ENCODE measurements at regions not wholly inside any gene's neighbourhood (a gene's known extent, or its start where the extent isn't known, plus 50 kb on each side); places are given as distances from the start of the nearest gene placed in this dataset.

DNA sequence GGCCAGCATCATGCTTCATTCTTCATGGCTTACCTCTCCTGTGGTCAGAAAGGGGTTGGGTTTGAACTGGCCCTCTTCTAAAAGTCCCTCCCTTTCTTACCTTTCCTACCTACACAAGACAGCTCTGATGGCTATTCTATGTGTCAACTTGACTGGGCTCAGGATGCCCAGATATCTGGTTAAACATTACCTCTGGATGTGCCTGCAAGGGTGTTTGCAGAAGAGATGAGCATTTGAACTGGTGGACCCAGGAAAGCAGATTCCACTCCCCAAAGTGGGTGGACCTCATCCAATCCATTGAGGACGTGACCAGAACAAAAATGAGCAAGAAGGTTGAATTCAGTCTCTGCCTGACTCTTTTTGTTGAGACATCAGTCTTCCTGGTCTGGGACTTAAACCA is 79.0 kb upstream of the TCF7L2 start:
- no peak for DNase-seq (ENCODE audit: low read depth)
- no peak overlapping the region for H3K4me3 ChIP-seq (ENCODE audit: low read depth, low read length)

DNA sequence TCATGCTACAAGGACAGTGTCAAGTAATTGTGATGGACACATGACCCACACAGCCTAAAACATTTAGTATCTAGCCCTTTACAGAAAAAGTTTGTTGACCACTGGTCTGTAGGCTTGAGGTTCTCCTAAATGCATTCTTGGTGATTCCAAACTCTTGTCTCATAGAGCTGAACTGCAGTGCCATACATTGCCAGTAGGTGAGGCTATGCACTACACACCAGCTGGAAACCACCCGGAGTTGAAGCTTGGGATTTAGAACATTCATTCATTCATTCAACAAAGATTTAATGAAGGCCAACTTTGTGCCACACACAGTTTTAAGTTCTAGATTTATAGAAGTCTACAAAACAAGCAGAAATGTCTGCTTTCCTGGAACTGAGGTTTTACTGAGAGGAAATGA is 77.3 kb upstream of the TCF7L2 start:
- no peak for DNase-seq (ENCODE audit: low read depth)
- H3K4me3 ChIP-seq (ENCODE audit: low read depth, low read length), result no peak overlapping the region

DNA sequence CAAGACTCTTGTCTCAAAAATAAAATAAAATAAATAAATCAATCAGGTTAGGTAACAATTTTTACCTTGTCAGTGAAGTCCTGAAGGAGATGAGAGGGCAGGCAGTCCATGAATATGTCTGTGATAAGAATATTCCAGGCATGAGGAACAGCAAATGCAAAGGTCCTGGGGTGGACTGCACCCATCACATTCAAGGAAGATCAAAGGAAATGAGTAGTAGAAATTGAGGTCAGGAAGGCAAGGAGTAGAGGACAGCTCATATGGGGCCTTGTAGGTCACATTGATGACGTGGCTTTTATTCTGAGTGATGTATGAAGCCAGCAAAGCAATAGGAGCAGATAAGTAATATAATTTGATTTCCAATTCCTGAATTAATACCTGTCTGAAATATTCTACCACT is 76.5 kb upstream of the TCF7L2 start:
- DNase-seq (ENCODE audit: low read depth), result no peak
- no peak overlapping the region for H3K4me3 ChIP-seq (ENCODE audit: low read depth, low read length)

DNA sequence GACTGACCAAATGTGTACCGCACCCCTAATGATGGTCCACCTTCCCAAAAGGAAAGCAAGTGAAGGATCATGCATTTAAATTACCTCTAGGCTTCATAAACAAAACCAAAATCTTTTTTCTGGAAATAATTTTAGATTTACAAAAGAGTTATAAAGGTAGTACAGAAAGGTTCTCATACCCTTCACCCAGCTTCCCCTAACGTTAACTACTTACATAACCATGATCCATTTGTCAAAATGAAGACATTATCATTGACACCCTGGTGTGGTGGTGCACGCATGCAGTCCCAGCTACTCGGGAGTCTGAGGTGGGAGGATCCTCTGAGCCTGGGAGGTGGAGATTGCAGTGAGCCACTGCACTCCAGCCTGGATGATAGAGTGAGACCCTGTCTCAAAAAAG is 75.1 kb upstream of the TCF7L2 start:
- DNase-seq (ENCODE audit: low read depth), result no peak

DNA sequence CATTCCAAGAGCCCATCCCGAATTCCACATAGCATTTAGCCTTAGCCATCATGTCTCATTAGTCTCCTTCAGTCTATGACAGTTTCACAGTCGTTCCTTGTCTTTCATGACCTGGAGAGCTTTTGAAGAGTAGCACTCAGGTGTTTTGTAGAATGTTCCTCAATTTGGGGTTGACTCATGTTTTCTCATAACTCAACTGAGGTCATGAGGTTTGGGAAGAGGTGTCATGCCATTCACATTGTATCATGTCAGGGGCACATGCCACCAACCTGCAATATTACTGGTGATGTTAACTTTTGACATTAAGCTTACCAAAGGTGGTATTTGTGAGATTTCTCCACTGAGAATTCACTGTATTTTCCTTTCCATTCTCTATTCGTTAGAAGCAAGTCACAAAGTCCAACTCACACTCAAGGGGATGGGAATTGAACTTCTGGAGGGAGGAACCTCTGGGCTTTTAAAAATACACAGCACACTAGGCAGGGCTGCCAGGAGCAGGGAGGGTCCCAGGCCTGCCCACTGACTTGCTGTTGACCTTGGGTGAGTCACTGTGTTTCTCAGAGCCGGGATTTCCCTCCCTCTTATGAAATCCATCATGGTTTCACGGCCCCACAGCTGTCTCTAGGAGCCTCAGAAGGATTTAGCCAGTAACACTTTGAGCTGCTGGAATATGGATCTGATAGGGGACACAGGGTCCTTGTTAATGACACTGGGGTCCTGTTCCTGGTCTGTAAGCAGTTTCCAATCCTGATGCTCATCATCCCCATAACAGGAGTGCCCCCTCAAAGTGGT is 74.4 kb upstream of the TCF7L2 start:
- H3K4me3 ChIP-seq (ENCODE audit: low read depth, low read length), result no peak overlapping the region
- DNase-seq (ENCODE audit: low read depth), result peak; percentile 53

More for the DNA sequence above, 75.1 kb upstream of the TCF7L2 start:
- H3K4me3 ChIP-seq (ENCODE audit: low read depth, low read length), result no peak overlapping the region

DNA sequence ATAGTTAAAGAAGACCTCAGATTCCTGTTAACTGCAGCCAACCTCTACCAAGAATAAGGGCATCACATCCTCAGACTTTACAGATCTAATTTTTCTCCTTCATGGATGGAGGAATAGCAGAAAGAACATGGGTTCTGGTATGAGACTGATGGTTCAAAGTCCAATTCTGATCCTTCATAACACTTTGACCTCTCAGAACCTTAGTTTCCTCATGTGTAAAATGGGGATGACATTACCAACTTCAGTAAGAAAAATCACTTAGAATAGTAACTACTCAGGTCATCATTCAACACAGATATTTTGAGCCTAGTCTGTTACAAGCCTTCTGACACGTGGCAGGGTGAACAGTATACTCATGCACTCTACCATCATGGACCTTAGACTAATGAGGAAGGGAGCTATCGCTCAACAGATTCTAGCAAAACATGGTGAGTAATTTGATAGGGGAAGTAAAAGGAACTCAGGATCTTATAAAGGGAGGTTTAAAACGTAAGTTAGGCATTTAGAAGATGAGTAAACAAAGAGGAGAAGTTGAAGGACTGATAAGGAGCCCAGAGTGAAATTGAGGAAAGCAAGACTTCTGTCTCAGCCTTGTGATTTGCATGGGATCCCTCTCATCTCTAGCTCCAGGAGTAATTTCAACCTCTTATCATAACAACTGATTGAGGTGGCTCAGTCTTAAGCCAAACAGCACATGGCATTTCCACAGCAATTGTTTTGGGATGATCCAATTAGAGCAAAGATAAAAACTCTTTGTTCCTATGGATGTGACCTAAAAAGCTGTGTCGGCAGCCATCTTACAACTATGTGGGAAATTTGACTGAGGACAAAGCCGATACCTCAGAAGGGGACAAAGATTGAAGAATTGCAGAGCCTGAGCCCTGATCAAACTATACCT is 69.2 kb upstream of the TCF7L2 start:
- no peak overlapping the region for H3K4me3 ChIP-seq (ENCODE audit: low read depth, low read length)
- DNase-seq (ENCODE audit: low read depth), result no peak

DNA sequence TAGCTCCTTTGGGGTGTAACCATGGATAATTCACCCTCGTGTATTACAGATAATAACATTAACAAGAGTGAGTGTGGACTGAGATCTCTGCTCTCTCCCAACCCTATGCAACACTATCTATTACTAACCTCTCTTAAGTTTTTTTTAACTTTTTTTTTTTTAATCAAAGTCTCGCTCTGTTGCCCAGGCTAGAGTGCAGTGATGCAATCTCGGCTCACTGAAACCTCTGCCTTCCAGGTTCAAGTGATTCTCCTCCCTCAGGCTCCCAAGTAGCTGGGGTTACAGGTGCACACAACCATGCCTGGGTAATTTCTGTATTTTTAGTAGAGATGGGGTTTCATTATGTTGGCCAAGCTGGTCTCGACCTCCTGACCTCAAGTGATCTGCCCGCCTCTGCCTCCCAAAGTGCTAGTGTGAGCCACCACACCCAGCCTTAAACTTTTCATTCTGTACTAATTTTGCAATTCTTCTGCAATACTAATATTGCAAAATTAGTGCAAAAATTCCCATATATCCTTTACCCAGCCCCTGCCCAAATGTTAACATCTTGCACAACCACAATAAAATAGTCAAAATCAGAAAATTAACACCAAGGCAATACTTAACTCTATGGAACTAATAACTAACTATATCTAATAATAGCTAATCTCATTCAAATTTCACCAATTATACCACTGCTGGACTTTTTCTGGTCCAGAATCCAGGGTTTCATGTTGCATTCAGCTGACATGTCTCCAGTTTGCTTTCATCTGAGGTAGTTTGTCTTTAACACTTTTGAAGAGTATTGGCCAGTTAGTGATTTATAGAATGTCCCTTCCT is 66.5 kb upstream of the TCF7L2 start:
- DNase-seq (ENCODE audit: low read depth), result no peak
- H3K4me3 ChIP-seq (ENCODE audit: low read depth, low read length), result no peak overlapping the region

DNA sequence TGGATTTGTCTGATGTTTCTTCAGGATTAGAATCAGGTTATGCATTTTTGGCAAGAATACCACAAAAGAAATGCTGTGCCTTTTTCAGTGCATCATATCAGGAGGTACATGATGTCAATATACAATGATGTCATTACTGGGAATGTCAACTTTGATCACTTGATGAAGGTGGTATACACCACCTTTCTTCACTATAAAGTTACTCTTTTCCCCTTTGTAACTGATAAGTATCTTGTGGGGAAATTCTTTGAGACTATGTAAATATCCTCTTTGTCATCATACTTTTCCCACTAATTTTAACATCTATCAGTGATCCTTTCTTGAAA is 65.9 kb upstream of the TCF7L2 start:
- DNase-seq (ENCODE audit: low read depth), result no peak
- H3K4me3 ChIP-seq (ENCODE audit: low read depth, low read length), result no peak overlapping the region

DNA sequence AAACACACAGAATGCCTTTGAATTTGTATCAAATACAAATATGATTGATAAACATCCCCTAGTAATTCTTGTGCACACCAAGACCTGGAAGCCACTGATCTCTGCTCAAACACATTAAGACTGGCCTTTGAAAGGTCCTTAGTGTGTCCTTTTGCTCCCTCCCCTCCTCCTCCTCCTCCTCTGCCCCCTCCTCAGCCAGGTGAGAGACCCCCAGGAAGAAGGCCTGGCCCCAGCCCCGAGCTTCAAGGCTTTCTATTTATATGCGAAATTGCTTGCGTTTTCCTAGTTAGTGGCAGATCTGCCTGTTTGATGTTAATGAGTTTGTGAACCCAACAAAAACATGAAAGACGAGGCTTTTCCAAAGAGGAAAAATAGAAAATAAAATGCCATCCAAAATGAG is 63.6 kb upstream of the TCF7L2 start:
- H3K4me3 ChIP-seq (ENCODE audit: low read depth, low read length), result no peak overlapping the region
- no peak for DNase-seq (ENCODE audit: low read depth)

DNA sequence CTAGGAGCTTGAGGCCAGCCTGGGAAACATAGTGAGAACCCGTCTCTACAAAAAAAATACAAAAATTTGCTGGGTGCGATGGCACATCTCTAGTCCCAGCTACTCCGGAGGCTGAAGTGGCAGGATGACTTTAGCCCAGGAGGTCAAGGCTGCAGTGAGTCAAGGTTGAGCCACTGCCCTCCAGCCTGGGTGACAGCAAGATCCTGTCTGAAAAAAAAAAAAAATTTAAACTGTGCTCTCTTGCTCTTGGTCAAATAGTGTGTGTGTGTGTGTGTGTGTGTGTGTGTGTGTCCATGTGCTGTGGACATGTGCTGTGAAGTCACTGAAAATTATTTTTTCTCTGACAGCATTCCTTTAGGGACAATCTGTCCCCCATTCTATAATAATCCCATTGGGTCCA is 62.1 kb upstream of the TCF7L2 start:
- no peak overlapping the region for H3K4me3 ChIP-seq (ENCODE audit: low read depth, low read length)
- no peak for DNase-seq (ENCODE audit: low read depth)

DNA sequence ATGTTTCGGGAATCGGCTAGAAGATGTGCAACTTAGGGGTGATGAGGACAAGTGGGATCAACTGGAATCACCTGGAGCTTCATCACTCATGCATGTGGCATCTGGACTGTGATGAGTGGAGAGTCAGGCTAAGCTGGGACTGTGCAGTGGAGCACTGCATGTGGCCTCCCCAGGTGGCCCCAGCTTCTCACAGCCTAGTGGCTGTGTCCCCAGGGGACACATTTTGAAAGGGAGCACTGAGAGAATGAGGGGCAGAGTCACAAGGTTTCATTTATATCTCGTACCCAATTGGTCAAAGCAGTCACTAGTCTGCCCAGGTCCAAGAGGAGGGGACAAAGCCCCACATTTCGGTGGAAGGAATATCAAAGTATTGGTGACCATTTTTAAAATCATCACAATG is 54.8 kb upstream of the TCF7L2 start:
- no peak for DNase-seq (ENCODE audit: low read depth)
- no peak overlapping the region for H3K4me3 ChIP-seq (ENCODE audit: low read depth, low read length)

DNA sequence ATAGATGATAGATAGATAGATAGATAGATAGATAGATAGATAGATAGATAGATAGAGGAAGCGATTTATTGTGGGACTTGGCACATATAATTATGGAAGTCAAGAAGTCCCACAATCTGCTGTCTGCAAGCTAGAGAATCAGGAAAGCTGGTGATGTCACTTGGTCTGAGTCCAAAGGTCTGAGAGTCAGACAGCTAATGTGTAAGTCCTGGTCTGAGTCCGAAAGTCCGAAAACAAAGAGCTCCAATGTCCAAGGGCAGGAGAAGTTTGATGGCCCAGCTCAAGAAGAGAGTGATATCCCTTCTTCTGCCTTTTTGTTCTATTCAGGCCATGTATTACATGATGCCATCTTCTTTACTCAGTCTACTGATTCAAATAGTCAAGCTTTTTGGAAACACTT is 53.8 kb upstream of the TCF7L2 start:
- no peak overlapping the region for H3K4me3 ChIP-seq (ENCODE audit: low read depth, low read length)
- DNase-seq (ENCODE audit: low read depth), result no peak

DNA sequence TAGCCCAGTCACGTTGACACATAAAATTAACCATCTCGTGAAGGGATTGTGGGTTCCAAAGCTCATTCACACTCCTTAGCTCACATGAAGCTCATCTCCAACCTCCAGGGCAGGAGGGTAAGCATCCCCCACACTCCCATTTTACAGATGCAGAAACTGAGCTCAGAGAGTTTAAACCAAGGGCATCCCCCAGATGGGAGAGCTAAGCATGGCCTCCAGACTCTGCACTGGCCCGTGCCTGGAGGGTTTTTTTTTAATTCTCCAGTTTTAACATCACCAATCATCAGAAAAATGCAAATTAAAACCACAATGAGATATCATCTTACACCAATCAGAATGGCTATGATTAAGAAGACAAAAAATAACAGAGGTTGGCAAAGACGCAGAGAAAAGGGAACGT is 53.3 kb upstream of the TCF7L2 start:
- H3K4me3 ChIP-seq (ENCODE audit: low read depth, low read length), result no peak overlapping the region
- no peak for DNase-seq (ENCODE audit: low read depth)

DNA sequence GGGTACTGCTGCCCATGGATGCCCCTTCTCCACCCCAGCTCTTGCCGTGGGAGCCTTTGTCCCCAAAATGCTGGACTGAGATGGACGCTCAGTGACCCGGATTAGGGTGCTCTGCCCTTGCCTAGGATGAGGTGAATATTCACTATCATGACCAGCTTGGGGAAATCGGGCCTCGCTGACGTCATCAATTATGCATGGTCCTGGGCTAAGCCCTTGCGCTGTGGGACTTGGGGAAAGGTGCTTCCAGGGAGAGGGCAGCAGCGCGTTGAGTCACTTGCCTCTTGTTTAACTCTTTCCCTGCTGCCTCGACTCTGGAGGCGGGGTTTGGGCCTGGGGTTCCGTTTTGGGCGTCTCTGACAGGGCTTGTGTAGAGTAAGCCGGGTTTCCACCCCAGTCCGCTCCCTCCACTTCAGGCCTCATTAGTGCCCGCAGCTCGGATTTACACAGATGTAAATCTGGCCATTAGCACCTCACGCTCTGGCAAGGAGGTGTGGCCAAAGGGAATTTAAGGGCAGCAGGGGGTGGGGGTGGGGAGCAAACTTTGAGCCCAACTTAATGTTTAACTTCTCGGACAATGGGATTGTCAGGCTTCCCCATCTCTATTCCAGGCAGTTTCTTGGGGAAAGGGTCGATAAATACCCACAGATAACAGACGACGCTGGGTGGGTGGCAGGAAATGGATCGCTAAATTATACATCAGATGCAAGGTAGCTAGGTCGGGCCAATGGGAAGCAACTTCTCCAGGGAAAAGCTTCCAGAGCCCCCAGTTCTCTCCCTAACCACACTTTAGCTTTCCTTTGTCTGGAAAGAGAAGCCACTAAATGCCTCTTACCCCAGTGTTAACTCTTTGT is 51.3 kb upstream of the TCF7L2 start:
- peak overlapping the region; percentile 25 for H3K4me3 ChIP-seq (ENCODE audit: low read depth, low read length)
- peak; percentile 52 for DNase-seq (ENCODE audit: low read depth)

DNA sequence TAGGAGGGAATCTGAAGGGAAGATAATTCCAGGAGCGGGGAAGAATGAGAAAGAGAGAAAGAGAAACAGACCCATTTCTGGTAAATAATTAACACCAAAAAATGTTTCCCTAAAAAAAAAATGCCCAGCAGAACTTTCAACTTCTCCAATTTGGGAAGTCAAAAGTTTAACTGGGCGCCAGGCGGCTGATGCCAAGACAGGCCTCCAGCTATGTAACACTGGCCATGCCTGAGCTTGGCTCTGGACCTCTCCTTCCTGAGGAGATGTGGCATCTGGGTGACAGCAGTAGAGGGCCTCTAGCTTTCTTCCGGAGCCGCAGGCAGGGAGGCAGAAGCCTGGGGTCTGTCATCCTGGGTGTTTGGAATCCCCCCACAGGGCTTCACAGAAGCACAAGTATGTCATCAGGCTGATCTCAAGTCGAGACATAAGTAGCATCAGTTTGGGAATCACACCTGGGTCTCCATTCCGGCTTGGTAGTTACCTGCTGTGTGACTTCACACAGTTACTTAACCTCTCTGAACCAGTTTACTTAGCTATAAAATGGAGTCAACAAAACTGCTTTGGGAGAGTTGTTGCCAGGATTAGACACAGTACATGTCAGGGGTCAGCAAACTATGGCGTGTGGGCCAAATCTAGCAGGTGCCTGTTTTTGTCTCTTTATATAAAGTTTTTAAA is 50.5 kb upstream of the TCF7L2 start:
- DNase-seq (ENCODE audit: low read depth), result no peak
- no peak overlapping the region for H3K4me3 ChIP-seq (ENCODE audit: low read depth, low read length)
